ENCODE measurements at regions not wholly inside any gene's neighbourhood (a gene's known extent, or its start where the extent isn't known, plus 50 kb on each side); places are given as distances from the start of the nearest gene placed in this dataset.

DNA sequence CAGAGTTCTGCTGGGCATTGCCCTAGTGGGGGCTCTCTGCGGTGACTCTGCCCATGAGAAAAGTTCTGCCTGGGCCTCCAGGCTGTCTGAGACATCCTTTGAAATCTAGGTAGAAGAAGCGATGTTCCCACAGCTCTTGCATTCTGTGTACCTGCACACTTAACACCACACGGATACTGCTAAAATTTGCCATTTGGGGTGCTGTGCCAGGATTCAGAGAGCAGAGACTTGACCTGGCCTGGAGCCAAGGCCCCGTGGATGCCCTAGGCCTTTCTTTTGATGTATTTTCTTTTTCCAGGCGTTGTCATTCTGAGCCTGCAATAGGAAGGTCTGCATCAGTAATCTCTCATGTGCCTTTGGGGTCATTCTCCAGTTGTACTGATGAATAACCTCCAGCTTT, 89.3 kb upstream of the IL12B start:
- intact Hi-C loops (cut with DNase I), result no loop called here
- DNase-seq (ENCODE audit: missing footprints) (no peak), ATAC-seq (no peak)

DNA sequence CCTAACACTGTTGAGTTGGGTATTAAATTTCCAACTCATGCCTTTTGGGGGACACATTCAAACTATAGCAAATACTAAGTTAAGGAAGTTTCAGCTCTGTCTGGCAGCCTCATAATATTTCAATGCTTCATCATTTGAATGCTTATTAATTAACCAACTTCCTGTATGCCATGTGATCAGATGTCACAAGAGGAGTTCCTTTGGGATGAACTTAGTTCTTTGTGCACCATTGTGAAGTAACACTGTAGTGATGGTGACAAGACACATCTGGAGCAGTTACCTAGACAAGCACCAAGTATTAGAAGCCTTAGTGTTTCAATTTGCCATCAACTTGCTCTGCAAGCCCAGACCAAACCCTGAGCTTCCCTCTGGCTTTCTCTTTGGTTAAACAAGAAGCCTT, 90.7 kb upstream of the IL12B start:
- intact Hi-C loops (cut with DNase I), result no loop called here
- ATAC-seq, result no peak
- no peak for DNase-seq (ENCODE audit: missing footprints)

DNA sequence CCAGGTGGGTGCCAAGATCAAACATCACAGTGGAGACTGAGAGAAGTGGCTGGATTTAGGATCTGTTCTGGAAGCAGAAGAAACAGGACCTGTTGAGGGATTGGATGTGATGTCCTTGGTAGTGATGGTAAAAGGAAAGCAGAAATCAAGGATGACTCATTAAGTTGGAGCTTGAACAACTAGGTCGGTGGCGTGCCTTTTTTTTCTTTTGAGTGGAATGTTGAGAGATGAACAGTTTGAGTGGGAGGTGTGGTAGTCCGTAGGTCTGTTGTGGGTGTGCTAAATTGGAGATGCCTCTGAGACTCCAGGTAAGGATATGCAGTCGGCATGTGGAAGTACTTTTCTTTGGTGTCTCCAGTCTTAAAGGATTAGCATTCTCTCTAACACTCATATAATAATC, 92.1 kb upstream of the IL12B start:
- intact Hi-C loops (cut with DNase I), result no loop called here
- no peak for DNase-seq (ENCODE audit: missing footprints)
- ATAC-seq, result no peak

DNA sequence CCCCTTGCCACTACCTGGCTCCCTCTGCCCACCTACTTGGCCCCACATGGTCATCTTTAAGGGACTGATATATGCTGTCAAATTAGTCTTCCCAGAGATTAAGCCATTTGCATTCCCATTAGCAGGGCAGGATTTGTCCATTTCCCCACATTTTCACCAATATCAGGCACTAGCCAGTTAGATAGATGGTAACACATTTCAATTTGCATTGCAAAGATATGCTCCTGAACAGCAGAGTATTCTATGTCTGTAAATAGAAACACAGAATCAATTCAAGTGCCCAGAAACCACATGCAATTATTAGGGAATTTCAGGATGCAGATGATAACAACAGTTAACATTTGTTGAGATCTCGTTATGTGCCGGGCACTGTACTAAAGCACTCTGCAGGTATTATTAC, 92.6 kb upstream of the IL12B start:
- ATAC-seq (no peak), DNase-seq (ENCODE audit: missing footprints) (no peak)
- intact Hi-C loops (cut with DNase I), result no loop called here

DNA sequence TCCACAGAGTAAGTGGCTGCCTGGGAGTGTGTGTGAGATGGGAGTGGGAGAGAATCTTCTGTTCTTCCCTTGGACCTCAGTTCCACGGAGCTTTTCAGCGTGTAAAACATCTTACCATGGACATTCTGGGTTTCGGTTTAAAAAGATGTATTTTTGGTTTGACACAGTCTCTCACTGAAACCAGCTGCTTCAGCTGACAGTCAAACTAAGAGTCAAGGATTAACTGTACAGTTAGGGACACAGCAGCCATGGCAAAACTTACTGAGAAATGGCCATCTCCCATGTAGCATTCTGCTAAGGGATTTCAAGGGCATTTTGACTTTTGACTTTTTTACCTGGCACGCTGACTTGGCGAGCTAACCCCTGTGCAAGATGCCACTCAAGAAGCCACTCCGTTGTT, 93.8 kb upstream of the IL12B start:
- DNase-seq (ENCODE audit: missing footprints) (no peak), ATAC-seq (no peak)
- intact Hi-C loops (cut with DNase I), result no loop called here

DNA sequence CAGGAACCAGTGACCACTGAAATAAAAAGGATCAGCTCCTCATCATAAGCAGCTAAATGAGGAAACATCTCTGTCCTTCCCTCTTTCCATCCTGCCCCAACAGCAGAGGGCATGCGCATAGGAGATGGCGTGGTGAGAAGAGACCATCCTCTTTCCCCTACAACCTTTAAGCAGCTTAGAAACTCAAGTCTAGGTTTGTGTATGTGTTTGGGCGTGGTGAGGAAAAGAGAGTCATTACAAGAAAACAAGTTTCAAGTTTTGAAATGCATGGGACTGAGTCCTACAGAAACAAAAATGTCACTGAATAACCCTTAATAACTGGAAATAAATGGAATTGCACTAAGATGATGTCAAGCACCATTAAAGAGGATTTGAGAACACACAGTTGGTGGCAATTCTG, 96.4 kb upstream of the IL12B start:
- DNase-seq (ENCODE audit: missing footprints) (no peak), ATAC-seq (no peak)
- intact Hi-C loops (cut with DNase I), result no loop called here

DNA sequence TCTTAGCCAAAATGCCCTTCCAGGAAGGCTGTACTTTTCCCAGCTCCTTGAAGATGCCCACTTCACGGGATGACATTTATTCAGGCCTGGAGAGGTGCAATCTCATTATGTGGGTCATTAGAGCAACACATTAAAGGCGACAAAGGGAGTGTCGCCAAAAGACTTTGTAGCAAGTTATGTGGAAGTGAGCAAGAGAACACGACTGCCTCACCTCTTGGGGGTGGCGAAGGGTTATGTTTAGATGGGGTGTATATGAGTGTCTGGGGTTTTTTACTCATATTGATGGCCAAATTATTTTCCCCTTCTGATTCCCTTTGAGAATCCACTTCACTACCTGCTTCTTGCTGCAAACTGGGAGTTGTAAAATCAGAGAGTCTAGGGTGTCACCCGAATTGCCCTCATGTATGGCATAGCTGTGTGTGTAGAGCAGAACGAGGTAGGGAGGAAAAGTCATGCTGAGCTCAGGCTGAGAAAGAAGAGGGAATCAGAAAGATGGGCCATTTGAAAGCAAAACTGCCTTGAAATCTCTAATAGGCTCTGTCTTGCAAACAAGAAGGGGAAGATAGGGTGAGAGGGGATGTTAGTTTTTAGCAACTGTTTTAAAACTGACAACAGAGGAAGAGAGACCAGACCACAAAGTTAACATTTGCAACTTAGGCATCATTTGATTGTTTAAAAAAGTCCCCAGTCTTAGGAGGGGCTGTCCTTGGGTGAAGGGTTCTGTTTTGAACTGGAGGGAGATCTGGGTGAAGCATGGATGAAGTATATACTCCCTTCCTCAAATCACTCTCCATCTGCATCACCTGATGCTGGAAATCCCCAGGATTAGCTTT, 97.1 kb upstream of the IL12B start:
- intact Hi-C loops (cut with DNase I), result no loop called here
- no peak for ATAC-seq
- DNase-seq (ENCODE audit: missing footprints), result no peak

DNA sequence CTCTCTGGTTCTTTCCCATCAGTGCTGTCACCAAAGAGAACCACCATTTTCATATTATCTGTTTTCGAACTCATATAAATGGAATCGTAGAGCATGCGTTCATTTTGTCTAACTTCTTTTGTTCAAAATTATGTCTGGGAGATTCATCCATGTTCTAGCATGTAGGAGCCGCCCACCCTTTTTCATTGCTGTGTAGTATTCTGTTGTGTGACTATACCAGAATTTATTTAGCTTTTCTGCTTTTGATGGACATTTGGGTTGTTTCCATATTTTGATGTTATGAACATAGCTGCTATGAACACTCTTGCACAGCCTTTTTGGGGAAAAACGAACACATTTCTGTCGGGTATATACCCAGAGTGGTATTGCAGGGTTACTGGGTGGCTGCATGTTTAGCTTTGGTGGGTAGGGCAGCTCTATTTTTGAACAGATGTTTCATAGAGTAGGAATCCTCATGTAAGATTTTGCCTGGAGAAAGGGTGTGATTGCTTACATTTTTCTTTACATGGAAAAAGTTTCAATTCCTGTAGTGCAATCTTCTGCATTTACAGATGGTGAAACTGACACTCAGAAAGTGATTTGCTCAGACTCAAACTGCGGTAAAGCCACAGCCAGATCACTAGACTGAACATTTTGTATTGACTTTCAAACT, 100.2 kb upstream of the IL12B start:
- DNase-seq (ENCODE audit: missing footprints) (no peak), ATAC-seq (no peak)
- intact Hi-C loops (cut with DNase I), result loop anchor here (10.0 kb wide), 2 partner anchors 96 to 146 kb away; partner anchors contain the start of gene IL12B

DNA sequence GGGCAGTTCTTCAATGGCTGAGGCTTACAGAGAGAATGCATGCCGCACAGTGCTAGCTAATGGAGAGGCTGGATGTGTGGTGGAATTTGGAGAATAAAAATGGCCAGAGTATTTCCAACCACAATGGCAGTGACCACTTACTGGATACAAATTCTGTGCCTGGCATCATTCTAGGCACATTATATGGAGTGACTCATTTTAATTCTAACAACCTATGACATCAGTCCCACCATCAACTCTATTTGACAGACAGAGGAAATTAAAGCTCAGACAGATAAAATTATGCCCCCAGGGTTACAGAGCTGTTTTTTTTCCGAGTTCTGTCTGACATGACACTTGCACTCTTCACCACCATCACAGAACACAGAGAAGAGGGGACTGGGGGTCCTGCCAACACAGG, 105.6 kb upstream of the IL12B start:
- ATAC-seq (no peak), DNase-seq (ENCODE audit: missing footprints) (no peak)
- intact Hi-C loops (cut with DNase I), result loop anchor here (10.0 kb wide), 2 partner anchors 101 to 151 kb away; partner anchors contain the start of gene IL12B

DNA sequence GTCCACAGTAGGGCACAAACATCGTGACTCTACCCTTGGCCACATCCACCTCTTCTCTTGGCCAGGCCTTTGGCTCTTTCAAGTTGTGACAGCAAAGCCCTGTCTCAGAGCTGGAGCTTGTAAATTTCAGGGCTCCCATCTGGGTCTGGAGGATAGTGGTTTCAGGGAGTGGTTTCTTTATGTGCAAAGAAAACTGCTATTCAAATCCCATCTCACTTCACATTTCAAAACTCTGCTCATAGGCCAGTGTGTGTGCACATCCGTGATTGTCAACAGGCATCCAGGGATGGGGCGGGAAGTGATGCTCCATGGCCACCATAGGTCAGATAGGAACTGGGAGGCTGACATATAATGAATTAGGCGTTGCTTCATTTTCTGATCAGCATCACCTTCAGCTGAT, 107.8 kb upstream of the IL12B start:
- intact Hi-C loops (cut with DNase I), result loop anchor here (10.0 kb wide), 2 partner anchors 103 to 153 kb away; partner anchors contain the start of gene IL12B
- ATAC-seq, result no peak
- DNase-seq (ENCODE audit: missing footprints), result no peak

DNA sequence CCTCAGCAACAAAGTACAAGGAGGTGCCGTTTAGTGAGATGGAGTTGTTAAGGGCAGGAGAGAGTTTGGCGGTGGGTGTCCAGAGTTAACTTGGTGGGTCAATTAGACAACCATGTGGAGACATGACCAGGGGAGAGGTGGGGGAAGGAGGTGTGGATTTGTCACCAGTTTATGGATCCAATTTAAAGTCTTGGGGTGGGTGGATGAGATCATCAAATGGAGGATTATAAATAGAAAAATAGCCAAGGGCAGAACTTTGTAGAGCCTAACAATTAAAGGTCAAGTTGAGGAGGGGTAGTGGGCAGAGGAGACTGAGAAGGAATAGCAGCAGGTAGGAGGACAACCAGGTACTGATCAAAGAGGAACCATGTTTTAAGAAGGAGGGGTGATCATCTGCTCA, 108.7 kb upstream of the IL12B start:
- ATAC-seq (no peak), DNase-seq (ENCODE audit: missing footprints) (no peak)
- intact Hi-C loops (cut with DNase I), result loop anchor here (10.0 kb wide), 2 partner anchors 104 to 154 kb away; partner anchors contain the start of gene IL12B

DNA sequence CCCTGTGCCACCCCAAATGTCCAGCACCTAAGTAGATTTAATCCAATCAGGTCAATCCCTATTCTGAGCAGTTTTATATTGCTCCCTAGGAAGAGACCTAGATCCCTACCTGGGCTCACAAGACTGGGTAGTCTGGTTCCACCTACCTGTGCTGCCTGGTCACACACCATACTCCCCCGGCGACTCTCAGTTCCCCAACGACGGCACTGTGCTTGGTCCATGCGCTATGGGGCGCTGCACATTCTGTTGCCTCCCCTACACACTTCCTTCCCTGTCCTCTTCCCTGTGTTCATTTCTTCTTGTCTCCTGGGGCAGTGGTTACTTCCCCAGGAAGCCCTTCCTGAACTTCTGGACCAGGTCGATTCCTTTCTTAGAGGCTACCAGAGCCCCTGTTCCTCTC, 109.9 kb upstream of the IL12B start:
- ATAC-seq (no peak), DNase-seq (ENCODE audit: missing footprints) (no peak)
- intact Hi-C loops (cut with DNase I), result loop anchor here (5.0 to 10.0 kb wide), 4 partner anchors 67 to 547 kb away; no protein-coding TSS in a partner anchor

DNA sequence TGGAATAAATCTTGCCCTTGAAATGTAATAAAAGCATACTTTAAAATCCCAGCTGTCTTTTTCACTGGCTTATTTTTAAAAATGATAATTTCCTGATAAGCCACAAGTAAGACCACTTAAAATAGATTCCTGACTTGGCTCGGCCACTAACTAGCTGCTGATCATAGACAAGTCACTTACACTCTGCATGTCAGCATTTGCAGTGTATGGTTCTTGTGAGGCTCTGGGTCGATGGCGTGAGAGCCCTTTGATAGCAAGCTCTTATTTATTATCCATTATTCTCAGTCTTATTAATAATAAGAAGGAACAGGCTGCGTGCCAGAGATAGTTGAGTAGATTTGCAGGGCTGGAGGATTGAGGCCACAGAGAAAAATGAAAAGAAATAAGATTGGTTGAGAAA, 110.7 kb upstream of the IL12B start:
- intact Hi-C loops (cut with DNase I), result loop anchor here (5.0 to 10.0 kb wide), 4 partner anchors 66 to 546 kb away; no protein-coding TSS in a partner anchor
- DNase-seq (ENCODE audit: missing footprints) (no peak), ATAC-seq (no peak)

DNA sequence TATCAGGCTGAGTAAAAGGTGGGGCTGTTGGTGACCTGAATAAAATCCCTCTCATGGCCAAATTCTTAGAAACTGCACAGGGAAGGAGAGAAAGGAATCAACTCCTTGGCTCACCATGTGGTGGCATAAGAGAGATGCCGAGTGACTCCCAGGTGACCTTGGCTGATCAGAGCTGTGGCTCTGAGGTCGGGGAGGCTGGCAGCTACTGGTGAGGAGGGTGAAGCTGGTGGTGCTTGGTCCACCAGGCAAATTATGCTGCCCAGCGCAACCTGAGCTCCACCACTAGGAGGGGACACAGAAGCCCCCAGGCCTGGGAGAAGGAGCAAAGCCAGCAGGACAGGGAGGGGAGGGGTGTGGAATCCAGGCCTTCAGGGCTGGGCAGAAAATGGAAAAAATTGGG, 111.2 kb upstream of the IL12B start:
- ATAC-seq, result peak; percentile 82
- intact Hi-C loops (cut with DNase I), result loop anchor here (5.0 to 10.0 kb wide), 4 partner anchors 66 to 546 kb away; no protein-coding TSS in a partner anchor
- no peak for DNase-seq (ENCODE audit: missing footprints)

DNA sequence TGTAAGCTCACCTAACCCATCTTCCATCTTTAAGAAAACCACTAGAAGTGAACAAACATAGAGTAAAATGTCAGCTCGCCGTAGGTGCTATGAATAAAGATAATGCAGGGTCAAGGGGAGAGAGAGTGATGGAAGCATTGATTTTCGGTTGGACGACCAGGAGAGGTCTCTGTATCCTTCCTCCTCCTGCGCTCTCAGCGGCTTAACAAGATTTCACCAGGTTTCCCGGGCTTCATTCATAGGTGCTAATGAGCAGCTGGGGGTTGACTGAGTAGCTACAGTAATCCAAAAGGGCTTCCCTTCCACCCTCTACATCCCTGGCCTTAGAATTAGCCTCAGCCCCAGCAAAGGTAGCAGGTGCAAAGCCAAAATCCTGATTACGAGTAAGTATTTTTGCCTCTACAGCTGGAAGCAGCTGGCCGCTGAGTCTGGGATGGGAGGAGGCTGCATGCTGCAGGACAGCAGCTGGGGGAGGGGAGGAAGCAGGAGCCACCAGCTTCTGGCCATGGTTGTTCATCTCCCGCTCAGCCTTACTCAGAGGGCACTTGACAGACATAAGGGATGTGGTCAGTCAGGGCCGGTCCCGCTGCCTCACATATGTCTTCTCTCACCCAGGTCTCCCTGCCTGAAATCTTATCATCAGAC, 112.0 kb upstream of the IL12B start:
- ATAC-seq (peak; percentile 49), DNase-seq (ENCODE audit: missing footprints) (no peak)
- intact Hi-C loops (cut with DNase I), result loop anchor here (5.0 to 10.0 kb wide), 4 partner anchors 65 to 545 kb away; no protein-coding TSS in a partner anchor

DNA sequence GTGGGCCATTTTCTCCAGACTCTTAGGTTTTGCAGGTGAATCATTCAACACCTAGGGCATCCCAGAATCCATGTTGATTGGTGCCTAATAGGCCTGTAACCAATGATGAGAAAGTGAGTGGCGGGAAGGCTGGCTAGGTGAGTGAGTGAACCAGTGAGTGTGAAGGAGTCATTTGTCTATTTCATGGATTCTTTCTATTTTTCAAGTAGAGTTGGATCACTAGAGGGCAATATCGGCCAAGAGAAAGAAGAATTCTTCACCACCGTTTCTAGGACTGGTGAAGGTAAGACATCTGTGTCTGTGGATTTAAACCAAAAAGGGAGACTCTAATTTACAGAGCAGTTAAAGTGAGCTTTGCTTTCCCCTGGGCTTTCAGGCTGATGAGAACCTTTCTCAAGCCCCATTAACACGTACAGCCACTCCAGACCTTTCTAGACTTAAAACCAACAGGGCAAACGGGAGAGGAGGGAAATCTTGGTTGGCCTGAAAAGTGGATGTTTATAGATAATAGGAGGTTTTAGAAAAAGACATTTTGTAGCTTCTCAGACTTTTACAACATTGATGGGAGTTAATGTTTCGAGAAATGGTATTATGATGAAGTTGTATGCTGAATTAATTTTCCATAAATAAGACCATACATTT, 114.3 kb upstream of the IL12B start:
- no peak for ATAC-seq

DNA sequence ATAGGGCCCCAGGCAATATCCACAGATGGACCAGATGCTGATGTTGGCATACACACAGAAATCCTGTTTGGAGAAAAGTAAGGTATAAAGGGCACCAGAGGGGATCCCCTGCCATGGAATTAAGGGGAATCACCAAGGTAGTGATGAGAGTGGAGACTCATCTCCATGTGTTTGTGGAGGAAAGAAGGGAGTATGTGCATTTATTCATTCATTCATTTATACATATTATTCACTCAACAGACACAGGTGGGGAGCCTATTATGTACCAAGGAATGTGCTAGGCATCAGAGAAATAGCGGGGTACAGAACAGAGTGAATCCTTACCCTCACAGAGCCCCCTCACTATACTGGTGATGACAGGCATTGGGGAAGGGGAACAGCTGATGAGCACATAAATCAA, 116.8 kb upstream of the IL12B start:
- no peak for ATAC-seq
- intact Hi-C loops (cut with DNase I), result loop anchor here (10.0 kb wide), 2 partner anchors 208 to 328 kb away; no protein-coding TSS in a partner anchor
- DNase-seq (ENCODE audit: missing footprints), result no peak

More for the DNA sequence above, 114.3 kb upstream of the IL12B start:
- no peak for DNase-seq (ENCODE audit: missing footprints)
- intact Hi-C loops (cut with DNase I), result loop anchor here (2.0 to 10.0 kb wide), 5 partner anchors 63 to 543 kb away; partner anchors contain the start of gene ADRA1B

DNA sequence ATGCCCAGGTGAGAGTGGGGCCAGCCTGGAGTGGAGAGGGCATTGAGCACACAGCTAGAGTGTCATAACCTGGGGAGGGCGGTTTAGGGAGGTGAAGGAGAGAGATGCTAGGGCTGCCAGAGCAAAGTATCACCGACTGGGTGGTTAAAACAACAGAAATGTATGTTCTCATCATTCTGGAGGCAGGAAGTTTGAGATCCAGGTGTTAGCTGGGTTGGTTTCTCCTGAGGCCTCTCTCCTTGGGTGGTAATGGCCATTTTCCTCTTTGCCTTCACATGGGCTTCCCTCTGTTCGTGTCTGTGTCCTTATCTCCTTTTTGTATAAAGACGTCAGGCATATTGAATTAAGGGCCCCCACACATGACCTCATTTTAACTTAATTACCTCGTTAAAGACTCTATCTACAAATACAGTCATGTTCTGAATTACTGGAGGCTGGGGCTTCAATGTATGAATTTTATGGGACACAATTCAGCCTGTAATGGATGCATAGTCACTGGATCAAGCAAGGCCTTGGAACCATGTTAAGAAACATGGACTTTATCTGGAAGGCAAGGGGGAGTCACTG, 118.6 kb upstream of the IL12B start:
- DNase-seq (ENCODE audit: missing footprints) (no peak), ATAC-seq (no peak)
- intact Hi-C loops (cut with DNase I), result loop anchor here (10.0 kb wide), 2 partner anchors 206 to 326 kb away; no protein-coding TSS in a partner anchor
